SW480 (cell line): ENCODE measurements at regions not wholly inside any gene's neighbourhood (a gene's known extent, or its start where the extent isn't known, plus 50 kb on each side); places are given as distances from the start of the nearest gene placed in this dataset.

ENCODE experiments used
- DNase-seq: peaks from one replicate; pipeline ENCODE4 v3.0.0-alpha.2; 2016; ENCODE audit warnings: low spot score

DNA sequence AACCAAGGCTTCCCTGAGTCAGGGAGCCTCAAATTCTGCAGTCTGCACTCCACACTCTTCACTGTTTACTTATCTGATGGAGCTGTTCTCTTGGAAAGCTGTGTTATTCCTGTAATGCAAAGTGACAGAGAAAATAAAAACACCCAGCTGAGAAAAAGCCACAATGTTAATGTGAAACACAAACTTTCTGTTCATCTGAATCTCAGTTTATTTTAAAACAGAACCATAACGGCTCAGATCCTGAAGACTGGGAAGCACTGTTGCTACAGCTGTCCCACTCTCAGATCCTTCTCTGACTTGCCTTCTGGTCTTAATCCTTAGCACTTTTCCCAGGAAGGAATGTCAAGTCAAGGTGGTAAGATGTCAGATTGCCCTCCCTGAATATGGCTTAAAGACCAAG lies 736.6 kb downstream of the DHX35 start:
- DNase-seq = no peak

GRCh38 chr20:39691151-39691862 lies 729.2 kb downstream of the DHX35 start:
- DNase-seq = no peak

- peak; percentile 22 for DNase-seq
These were observed 714.8 kb downstream of the DHX35 start for GRCh38 chr20:39676857-39677391.

GRCh38 chr20:39676241-39676640 lies 714.1 kb downstream of the DHX35 start:
- peak; percentile 29 for DNase-seq

GRCh38 chr20:39674842-39675241 lies 712.7 kb downstream of the DHX35 start:
- DNase-seq = no peak

GRCh38 chr20:39670988-39671387 lies 708.8 kb downstream of the DHX35 start:
- DNase-seq = no peak

- no peak for DNase-seq
These were observed 707.5 kb downstream of the DHX35 start for GRCh38 chr20:39669659-39670058.

GRCh38 chr20:39668038-39668437 lies 705.9 kb downstream of the DHX35 start:
- no peak for DNase-seq

DNA sequence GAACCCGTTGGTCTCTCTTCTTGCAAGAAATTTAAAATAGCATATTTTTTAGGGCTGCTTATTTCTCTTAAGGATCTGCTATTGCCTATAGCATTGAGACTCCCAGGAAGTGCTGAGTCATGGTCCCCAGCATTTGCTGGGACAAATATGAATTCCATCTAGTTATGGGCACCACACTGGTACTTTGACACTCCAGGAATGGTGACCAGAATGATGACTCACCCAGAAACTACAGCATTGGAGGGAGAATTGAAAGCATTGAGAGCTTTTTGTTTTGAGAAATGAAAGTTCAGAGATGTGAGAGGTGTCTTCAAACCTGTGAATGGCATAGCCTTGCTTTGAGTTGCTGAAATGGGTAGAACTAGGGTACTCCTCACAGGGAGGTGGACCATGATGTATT lies 699.7 kb downstream of the DHX35 start:
- DNase-seq = peak; percentile 98

DNA sequence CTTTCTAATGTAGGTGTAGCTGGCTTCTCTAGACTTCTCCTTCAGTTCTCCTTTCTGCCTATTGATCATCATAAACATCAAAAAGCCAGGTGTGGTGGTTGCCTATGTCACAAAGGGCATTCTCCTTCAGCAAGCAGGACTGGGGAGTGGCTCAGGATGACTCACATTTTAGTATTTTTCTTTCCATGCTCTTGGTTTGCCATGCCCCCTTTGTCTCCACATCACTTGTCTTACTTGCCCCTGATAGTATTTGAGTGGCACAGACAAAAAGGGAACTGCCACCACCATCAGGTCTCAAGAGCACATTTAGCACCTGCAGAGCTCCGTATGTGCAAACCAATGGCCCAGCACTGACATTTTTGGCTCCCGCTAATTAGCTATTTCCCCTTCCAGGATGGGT lies 698.8 kb downstream of the DHX35 start:
- peak; percentile 99 for DNase-seq

DNA sequence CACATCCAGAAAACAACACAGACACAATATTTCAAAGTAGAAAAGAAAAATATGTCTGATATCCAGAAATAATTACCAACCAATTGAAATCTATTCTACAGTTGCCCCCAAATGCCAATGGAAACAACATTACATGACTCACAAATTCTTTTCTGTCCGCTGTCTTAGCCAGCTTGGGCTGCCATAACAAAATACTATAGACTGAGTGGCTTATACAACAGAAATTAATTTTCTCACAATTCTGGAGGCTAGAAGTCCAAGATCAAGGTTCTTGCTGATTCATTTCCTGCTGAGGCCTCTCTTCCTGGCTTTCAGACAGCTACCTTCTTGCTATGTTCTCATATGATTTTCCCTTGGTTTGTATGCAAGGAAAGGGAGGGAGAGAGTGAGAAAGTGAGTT lies 698.1 kb downstream of the DHX35 start:
- DNase-seq = peak; percentile 39

DNA sequence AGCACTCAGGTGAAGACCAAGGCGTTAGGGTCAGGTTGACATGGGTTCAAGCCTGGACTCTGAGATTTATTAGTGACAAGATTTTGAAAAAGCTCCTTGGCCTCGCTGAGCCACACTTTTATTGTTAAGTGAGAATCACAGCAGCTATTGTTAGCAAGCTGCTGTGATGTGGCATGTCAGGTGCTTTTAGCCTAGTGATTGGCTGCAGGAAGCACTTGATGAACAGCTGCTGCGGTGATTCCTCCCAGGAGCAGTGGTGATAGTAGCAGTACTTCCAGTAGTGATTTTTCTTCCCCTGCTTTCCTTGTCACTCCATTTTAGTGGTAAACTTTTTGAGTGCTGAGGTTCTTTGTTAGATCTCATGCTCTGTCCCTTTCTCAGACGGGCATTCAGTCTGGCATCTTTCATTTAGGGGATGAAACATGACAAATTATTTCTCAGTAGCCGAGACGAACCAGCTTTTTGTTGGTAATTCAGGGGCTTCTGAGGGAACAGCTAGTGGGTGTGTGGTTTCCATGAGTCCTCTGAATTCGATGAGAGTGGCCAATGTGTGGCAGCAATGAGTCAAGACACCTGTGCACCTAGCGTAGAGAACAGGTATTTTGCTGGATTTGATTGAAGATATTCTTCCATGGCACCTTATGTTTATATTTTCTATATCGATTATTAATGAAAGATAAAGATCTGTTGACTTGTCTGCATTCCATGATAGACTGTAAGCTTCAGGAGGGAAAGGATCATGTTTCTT lies 696.7 kb downstream of the DHX35 start:
- no peak for DNase-seq

DNA sequence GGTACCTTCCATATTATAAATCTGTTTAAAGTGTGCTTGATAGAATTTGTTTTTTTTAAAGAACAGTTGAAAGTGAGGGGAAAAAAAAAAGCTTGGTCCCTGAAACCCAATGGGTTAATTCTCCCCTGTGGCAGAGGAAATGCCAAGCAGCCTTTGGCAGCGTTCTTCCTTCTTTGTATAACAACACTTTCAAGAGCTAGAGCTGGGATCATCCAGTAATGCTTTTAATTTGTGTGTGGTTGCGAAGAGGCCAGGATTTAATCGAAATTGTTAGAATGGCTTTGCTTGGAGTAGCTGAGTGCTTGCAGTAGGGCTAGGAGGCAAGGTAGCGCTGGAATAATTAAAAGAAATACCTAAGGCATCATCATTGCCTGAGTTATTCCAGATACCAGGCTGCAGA lies 692.0 kb downstream of the DHX35 start:
- no peak for DNase-seq

DNA sequence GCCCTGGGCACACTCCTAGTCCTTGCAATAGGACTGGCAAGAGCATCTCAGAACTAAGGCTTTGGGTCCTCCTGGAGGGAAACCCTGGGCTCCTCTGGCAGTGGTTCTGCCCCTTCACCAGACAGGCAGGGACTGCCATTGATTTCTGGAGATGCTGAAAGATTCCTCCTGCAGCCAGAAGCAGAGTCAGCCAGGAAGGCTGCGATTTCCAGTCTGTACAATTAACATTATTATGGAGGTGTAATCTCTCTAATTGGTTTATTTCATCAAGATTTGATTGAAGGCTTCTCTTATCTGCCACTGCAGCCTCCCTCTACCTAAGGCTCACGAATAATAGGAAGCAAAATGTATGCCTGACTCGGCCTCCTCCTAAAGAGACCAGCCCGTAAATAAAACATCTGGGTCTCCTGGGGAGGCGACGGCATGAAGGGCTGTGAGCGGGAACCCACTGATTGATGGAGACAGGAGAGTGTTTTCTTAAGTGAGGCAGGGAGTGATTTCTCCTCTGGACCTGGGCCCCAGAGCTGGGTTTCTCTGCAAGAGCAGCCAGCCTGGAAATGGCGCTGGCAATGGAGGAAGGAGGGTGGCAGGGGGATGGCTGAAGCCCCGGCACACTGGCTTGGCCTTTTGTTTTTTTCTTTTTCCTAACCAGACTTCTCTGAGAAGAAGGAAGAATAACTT lies 689.6 kb downstream of the DHX35 start:
- no peak for DNase-seq

GRCh38 chr20:39646874-39647413 lies 684.8 kb downstream of the DHX35 start:
- no peak for DNase-seq

DNA sequence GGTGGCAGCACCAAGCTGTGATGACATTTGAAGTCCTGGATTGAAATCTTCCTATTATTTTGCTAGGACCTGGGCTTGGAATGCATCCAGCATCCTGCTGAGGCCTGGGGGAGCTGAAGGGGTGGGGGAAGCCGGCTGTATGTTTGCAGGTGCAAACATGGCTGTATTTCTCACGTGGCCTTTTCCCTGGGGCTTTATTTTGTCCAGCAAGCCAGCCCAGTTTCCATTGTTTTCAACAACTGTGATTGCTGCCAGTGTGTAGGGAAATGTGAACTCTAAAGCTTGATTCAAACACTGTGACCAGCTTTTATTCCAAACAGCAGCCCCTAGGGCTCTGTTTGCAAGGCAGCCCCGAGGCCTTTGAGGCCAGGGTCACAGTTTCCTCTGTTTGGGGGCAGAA lies 683.0 kb downstream of the DHX35 start:
- DNase-seq = no peak

DNA sequence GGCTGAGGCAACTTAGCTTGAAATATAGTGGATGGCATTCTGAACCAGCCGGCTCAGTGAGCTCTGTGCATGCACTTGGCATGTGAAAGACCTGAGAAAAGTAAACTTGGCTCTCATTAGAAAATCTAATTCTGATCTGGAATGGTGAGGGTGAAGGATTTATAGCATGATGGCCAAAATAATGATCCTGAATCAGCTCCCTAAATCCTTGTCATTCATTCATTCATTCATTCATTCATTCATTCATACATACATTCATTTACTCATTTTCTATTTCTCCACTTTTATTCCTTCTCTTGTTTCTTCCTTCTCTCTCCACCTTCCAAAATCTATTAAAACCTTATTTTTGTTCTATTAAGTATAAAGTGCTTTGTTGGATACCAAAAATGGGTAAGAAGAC lies 681.1 kb downstream of the DHX35 start:
- DNase-seq = no peak

- no peak for DNase-seq
These were observed 679.3 kb downstream of the DHX35 start for GRCh38 chr20:39641423-39641822.

DNA sequence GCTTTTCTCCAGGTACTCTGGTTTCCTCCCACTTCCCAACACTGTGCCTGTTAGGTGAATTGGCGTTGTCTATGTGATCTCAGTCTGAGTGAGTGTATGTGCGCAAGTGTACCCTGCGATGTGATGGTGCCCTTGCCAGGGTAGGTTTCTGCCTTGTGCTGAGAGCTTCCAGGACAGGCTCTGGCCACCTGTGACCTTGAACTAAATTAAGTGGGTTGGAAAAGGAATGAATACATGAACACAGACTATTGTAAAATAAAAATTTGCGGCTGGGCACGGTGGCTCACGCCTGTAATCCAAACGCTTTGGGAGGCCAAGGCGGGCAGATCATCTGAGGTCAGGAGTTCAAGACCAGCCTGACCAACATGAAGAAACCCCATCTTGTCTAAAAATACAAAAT lies 678.0 kb downstream of the DHX35 start:
- no peak for DNase-seq

GRCh38 chr20:39638731-39639130 lies 676.6 kb downstream of the DHX35 start:
- no peak for DNase-seq

DNA sequence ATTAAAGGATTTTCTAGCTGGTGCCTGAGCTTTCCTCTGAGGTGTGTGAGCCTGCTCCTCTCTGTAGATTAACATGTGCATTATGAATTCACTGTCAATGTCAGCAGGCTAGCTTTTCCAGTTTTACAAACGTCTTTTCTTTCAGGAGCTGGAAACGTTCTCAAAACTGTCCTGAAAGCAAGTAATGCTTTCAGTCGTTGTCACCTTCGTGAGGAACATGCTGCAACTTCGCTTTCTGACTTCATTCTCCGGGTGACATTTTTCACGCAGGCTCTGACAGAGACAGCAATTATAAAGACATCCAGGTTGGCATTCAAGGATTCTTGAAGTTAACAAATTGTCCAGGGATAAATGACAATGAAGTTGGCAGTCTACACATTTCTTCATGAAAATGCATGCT lies 671.5 kb downstream of the DHX35 start:
- DNase-seq = no peak

GRCh38 chr20:39632757-39633156 lies 670.6 kb downstream of the DHX35 start:
- DNase-seq = no peak

DNA sequence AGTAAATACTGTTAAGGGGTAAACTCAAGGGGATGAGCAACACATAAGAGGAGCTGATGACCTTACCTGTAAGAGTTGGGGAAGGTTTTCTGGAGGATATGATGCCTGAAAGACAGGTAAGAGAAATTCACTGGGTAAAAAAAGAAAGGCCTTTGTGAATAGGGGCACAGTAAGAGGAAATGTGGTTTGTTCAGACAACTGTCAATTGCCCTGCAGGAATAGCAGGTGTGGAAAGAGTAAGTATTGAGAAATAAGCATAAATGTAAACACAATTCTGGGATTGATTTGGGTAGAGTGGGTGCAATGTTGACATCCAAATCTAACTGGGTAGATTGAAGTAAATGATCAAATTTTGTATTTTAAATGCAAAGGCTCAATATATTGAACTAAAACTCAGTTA lies 670.0 kb downstream of the DHX35 start:
- no peak for DNase-seq
